ENCODE measurements at regions not wholly inside any gene's neighbourhood (a gene's known extent, or its start where the extent isn't known, plus 50 kb on each side); places are given as distances from the start of the nearest gene placed in this dataset.

GRCh38 chr13:22028831-22029230, 358.0 kb downstream of the FGF9 start:
- in situ Hi-C loops (cut with MboI; ENCODE audit: low pct_unique_long_range_greater_than_20kb, low sequenced_read_pairs, unreplicated experiment): no loop called here

GRCh38 chr13:22030321-22030720, 359.4 kb downstream of the FGF9 start:
- no peak for DNase-seq (ENCODE audit: low spot score)
- TF ChIP-seq CTCF (IDR thresholded peaks at IDR 0.05; ENCODE audit: extremely low read depth, insufficient read depth, missing control alignments): no peak
- in situ Hi-C loops (cut with MboI; ENCODE audit: low pct_unique_long_range_greater_than_20kb, low sequenced_read_pairs, unreplicated experiment): no loop called here

More at GRCh38 chr13:22028831-22029230, 358.0 kb downstream of the FGF9 start:
- no peak for TF ChIP-seq CTCF (IDR thresholded peaks at IDR 0.05; ENCODE audit: extremely low read depth, insufficient read depth, missing control alignments)
- DNase-seq (ENCODE audit: low spot score): no peak

- TF ChIP-seq CTCF (IDR thresholded peaks at IDR 0.05; ENCODE audit: extremely low read depth, insufficient read depth, missing control alignments): no peak
- in situ Hi-C loops (cut with MboI; ENCODE audit: low pct_unique_long_range_greater_than_20kb, low sequenced_read_pairs, unreplicated experiment): no loop called here
- DNase-seq (ENCODE audit: low spot score): no peak
Observed at GRCh38 chr13:22031702-22032286, 360.9 kb downstream of the FGF9 start.

- in situ Hi-C loops (cut with MboI; ENCODE audit: low pct_unique_long_range_greater_than_20kb, low sequenced_read_pairs, unreplicated experiment): no loop called here
- no peak for TF ChIP-seq CTCF (IDR thresholded peaks at IDR 0.05; ENCODE audit: extremely low read depth, insufficient read depth, missing control alignments)
- no peak for DNase-seq (ENCODE audit: low spot score)
Observed at GRCh38 chr13:22032905-22033304, 362.0 kb downstream of the FGF9 start.

- TF ChIP-seq CTCF (IDR thresholded peaks at IDR 0.05; ENCODE audit: extremely low read depth, insufficient read depth, missing control alignments): no peak
- in situ Hi-C loops (cut with MboI; ENCODE audit: low pct_unique_long_range_greater_than_20kb, low sequenced_read_pairs, unreplicated experiment): no loop called here
- DNase-seq (ENCODE audit: low spot score): no peak
Observed at GRCh38 chr13:22039961-22040360, 369.1 kb downstream of the FGF9 start.

GRCh38 chr13:22040810-22041364, 370.0 kb downstream of the FGF9 start:
- in situ Hi-C loops (cut with MboI; ENCODE audit: low pct_unique_long_range_greater_than_20kb, low sequenced_read_pairs, unreplicated experiment): no loop called here
- no peak for DNase-seq (ENCODE audit: low spot score)
- no peak for TF ChIP-seq CTCF (IDR thresholded peaks at IDR 0.05; ENCODE audit: extremely low read depth, insufficient read depth, missing control alignments)

Measured in GM13977 (cell line).